ENCODE measurements at regions not wholly inside any gene's neighbourhood (a gene's known extent, or its start where the extent isn't known, plus 50 kb on each side); places are given as distances from the start of the nearest gene placed in this dataset.

GRCh38 chr10:128894641-128895040, 572.4 kb upstream of the MGMT start:
- DNase-seq, result no peak

- no peak for DNase-seq
These were observed 571.6 kb upstream of the MGMT start for GRCh38 chr10:128895473-128895872.

- no peak for DNase-seq
These were observed 570.8 kb upstream of the MGMT start for GRCh38 chr10:128896116-128896795.

- no peak for DNase-seq
These were observed 570.1 kb upstream of the MGMT start for GRCh38 chr10:128896963-128897362.

GRCh38 chr10:128897401-128898129, 569.5 kb upstream of the MGMT start:
- DNase-seq, result no peak

GRCh38 chr10:128898133-128898915, 568.7 kb upstream of the MGMT start:
- DNase-seq, result no peak

- DNase-seq, result no peak
These were observed 568.2 kb upstream of the MGMT start for GRCh38 chr10:128898916-128899195.

GRCh38 chr10:128900456-128900855, 566.6 kb upstream of the MGMT start:
- no peak for DNase-seq

GRCh38 chr10:128901236-128901635, 565.8 kb upstream of the MGMT start:
- no peak for DNase-seq

GRCh38 chr10:128902031-128902710, 564.9 kb upstream of the MGMT start:
- no peak for DNase-seq

- DNase-seq, result no peak
These were observed 559.7 kb upstream of the MGMT start for GRCh38 chr10:128907155-128907941.

- DNase-seq, result no peak
These were observed 558.9 kb upstream of the MGMT start for GRCh38 chr10:128908099-128908498.

- no peak for DNase-seq
These were observed 558.5 kb upstream of the MGMT start for GRCh38 chr10:128908499-128908898.

GRCh38 chr10:128912568-128913311, 554.3 kb upstream of the MGMT start:
- DNase-seq, result no peak

GRCh38 chr10:128914681-128915080, 552.4 kb upstream of the MGMT start:
- DNase-seq, result no peak

GRCh38 chr10:128915630-128916029, 551.4 kb upstream of the MGMT start:
- no peak for DNase-seq

- DNase-seq, result no peak
These were observed 550.7 kb upstream of the MGMT start for GRCh38 chr10:128916383-128916782.

GRCh38 chr10:128921389-128922022, 545.5 kb upstream of the MGMT start:
- no peak for DNase-seq

GRCh38 chr10:128922172-128922571, 544.9 kb upstream of the MGMT start:
- no peak for DNase-seq

- no peak for DNase-seq
These were observed 544.3 kb upstream of the MGMT start for GRCh38 chr10:128922619-128923196.

GRCh38 chr10:128924918-128925317, 542.1 kb upstream of the MGMT start:
- no peak for DNase-seq

Data from activated naive CD4-positive, alpha-beta T cell treated with Interleukin-2 at 50 U/mL for 16 hours (primary cell).